MM.1S (cell line): ENCODE measurements at regions not wholly inside any gene's neighbourhood (a gene's known extent, or its start where the extent isn't known, plus 50 kb on each side); places are given as distances from the start of the nearest gene placed in this dataset.

ENCODE experiments used
- EZH2 ChIP-seq: fragments of 300-600 bp; sonication (generic); optimal IDR thresholded peaks from 2 replicates; pipeline ENCODE3; 2017; ENCODE audit warnings: low read depth, mild to moderate bottlenecking, antibody characterized with exemption, low read length, mixed read lengths
- TF ChIP-seq, protein P1 (sequence below): fragments of 300-600 bp; sonication (generic); IDR thresholded peaks from 2 replicates; pipeline ENCODE4 v1.5.1; 2016; ENCODE audit warnings: antibody characterized with exemption, low read length, mixed read lengths

DNA sequence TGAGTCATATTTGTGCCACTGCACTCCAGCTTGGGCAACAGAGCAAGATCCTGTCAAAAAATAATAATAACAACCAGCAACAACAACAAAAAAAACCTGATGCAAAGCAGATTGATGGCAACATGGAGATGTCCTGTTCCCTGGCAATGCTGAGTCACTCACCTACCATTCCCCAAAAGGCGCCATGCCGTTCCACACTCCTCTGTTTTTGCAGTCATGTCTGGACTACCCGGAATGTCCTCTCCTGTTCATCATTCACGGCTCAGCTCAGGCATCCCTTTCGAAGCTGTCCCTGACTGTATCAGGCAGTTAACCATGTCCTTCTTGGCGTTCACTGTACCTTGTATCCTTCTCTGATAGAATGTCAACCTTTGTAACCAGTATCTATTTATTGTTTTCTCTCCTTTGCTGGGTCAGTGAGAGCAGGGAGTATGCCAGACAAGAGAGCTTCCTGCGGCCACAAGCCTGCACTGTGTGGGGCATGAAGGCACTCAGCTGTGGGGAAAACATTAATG is 147.7 kb downstream of the ABCC12 start:
- TF ChIP-seq EZH2, result no peak
- TF ChIP-seq, protein P1, sequence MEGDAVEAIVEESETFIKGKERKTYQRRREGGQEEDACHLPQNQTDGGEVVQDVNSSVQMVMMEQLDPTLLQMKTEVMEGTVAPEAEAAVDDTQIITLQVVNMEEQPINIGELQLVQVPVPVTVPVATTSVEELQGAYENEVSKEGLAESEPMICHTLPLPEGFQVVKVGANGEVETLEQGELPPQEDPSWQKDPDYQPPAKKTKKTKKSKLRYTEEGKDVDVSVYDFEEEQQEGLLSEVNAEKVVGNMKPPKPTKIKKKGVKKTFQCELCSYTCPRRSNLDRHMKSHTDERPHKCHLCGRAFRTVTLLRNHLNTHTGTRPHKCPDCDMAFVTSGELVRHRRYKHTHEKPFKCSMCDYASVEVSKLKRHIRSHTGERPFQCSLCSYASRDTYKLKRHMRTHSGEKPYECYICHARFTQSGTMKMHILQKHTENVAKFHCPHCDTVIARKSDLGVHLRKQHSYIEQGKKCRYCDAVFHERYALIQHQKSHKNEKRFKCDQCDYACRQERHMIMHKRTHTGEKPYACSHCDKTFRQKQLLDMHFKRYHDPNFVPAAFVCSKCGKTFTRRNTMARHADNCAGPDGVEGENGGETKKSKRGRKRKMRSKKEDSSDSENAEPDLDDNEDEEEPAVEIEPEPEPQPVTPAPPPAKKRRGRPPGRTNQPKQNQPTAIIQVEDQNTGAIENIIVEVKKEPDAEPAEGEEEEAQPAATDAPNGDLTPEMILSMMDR, result no peak
